Mesenchymal stem cell (in vitro differentiated cells and primary cell): ENCODE measurements at regions not wholly inside any gene's neighbourhood (a gene's known extent, or its start where the extent isn't known, plus 50 kb on each side); places are given as distances from the start of the nearest gene placed in this dataset.
"Not testable (repeated sequence)": the region's sequence is repeated elsewhere in the genome, so short reads cannot be mapped to it uniquely, and the experiment has no call there.

ENCODE experiments used
- DNase-seq: peaks from one replicate; pipeline ENCODE4 v3.0.0-alpha.2; 2013
- H2AFZ ChIP-seq: one replicate; pipeline ENCODE4 v1.6.1; 2013; ENCODE audit warnings: low read depth, mild to moderate bottlenecking, control low read depth, inconsistent platforms, low read length, moderate library complexity
- H2AK5ac ChIP-seq: 2 replicates; pipeline ENCODE4 v1.6.1; 2013; ENCODE audit warnings: low read length, moderate library complexity, mild to moderate bottlenecking, inconsistent platforms; ENCODE audit not compliant: severe bottlenecking
- H2BK120ac ChIP-seq: one replicate; pipeline ENCODE4 v1.6.1; 2013; ENCODE audit warnings: low read depth, mild to moderate bottlenecking, inconsistent platforms, low read length, moderate library complexity
- H2BK12ac ChIP-seq, 2 experiments: one replicate each; pipeline ENCODE4 v1.6.1; 2013; ENCODE audit warnings: inconsistent platforms in 2 of 2, low read length in 2 of 2, mild to moderate bottlenecking in 2 of 2, moderate library complexity in 2 of 2, control low read depth in 1 of 2
- H2BK15ac ChIP-seq: one replicate; pipeline ENCODE4 v1.6.1; 2013; ENCODE audit warnings: mild to moderate bottlenecking, low read depth, inconsistent platforms; ENCODE audit not compliant: poor library complexity, severe bottlenecking
- H2BK5ac ChIP-seq: 2 replicates; pipeline ENCODE4 v1.6.1; 2013; ENCODE audit warnings: low read depth, mild to moderate bottlenecking, low read length, control low read depth, inconsistent platforms; ENCODE audit not compliant: poor library complexity, severe bottlenecking
- H3K14ac ChIP-seq, 2 experiments: one replicate each; pipeline ENCODE4 v1.6.1; 2013; ENCODE audit warnings: inconsistent platforms in 2 of 2, low read length in 2 of 2, control low read depth in 1 of 2, mild to moderate bottlenecking in 1 of 2, moderate library complexity in 1 of 2
- H3K18ac ChIP-seq, 2 experiments: one replicate each; pipeline ENCODE4 v1.6.1; 2013; ENCODE audit warnings: inconsistent platforms in 2 of 2, low read length in 2 of 2, control low read depth in 1 of 2, low read depth in 1 of 2, mild to moderate bottlenecking in 1 of 2
- H3K23ac ChIP-seq, 2 experiments: one replicate each; pipeline ENCODE4 v1.6.1; 2013; ENCODE audit warnings: inconsistent platforms in 2 of 2, low read length in 2 of 2, mild to moderate bottlenecking in 2 of 2, moderate library complexity in 2 of 2, control low read depth in 1 of 2
- H3K27ac ChIP-seq: 2 replicates; pipeline ENCODE4 v1.5.1; 2013; ENCODE audit warnings: mild to moderate bottlenecking, moderate library complexity, low read length, control low read depth, inconsistent platforms; ENCODE audit not compliant: poor library complexity, severe bottlenecking
- H3K27me3 ChIP-seq, 2 experiments: 2 replicates each; pipeline versions ENCODE4 v1.6.1 to v1.7.0; 2013; ENCODE audit warnings: low read length in 2 of 2, mild to moderate bottlenecking in 2 of 2, moderate library complexity in 2 of 2, control low read depth in 1 of 2, inconsistent platforms in 1 of 2; ENCODE audit not compliant: control insufficient read depth in 1 of 2, insufficient read depth in 1 of 2
- H3K36me3 ChIP-seq, 2 experiments: 2 replicates each; pipeline versions ENCODE4 v1.6.1 to v1.7.0; 2013; ENCODE audit warnings: low read length in 2 of 2, control low read depth in 1 of 2, inconsistent platforms in 1 of 2, low read depth in 1 of 2, mild to moderate bottlenecking in 1 of 2; ENCODE audit not compliant: insufficient read depth in 2 of 2, control insufficient read depth in 1 of 2
- H3K4ac ChIP-seq, 2 experiments: one replicate each; pipeline ENCODE4 v1.6.1; 2013; ENCODE audit warnings: inconsistent platforms in 2 of 2, low read length in 2 of 2, mild to moderate bottlenecking in 2 of 2, moderate library complexity in 2 of 2, control low read depth in 1 of 2, low read depth in 1 of 2
- H3K4me1 ChIP-seq: 2 replicates; pipeline ENCODE4 v1.6.1; 2013; ENCODE audit warnings: low read depth, low read length, control low read depth; ENCODE audit not compliant: control insufficient read depth, insufficient read depth
- H3K4me2 ChIP-seq: 2 replicates; pipeline ENCODE4 v1.6.1; 2013; ENCODE audit warnings: low read length, mild to moderate bottlenecking, inconsistent platforms; ENCODE audit not compliant: poor library complexity, severe bottlenecking
- H3K4me3 ChIP-seq, 2 experiments: 2 replicates each; pipeline versions ENCODE4 v1.5.1 to v1.7.0; 2013; ENCODE audit warnings: low read length in 2 of 2, mild to moderate bottlenecking in 2 of 2, control low read depth in 1 of 2, low read depth in 1 of 2; ENCODE audit not compliant: insufficient read depth in 1 of 2
- H3K79me1 ChIP-seq: replicated peaks from 2 replicates; pipeline ENCODE4 v1.6.1; 2013; ENCODE audit warnings: mild to moderate bottlenecking, control low read depth, low read length, inconsistent platforms; ENCODE audit not compliant: poor library complexity, severe bottlenecking
- H3K9ac ChIP-seq: 2 replicates; pipeline ENCODE4 v1.7.0; 2013; ENCODE audit warnings: mild to moderate bottlenecking, low read length, moderate library complexity
- H3K9me3 ChIP-seq: 2 replicates; pipeline ENCODE4 v1.7.0; 2013; ENCODE audit warnings: mild to moderate bottlenecking, low read length; ENCODE audit not compliant: control insufficient read depth
- H4K8ac ChIP-seq: one replicate; pipeline ENCODE4 v1.6.1; 2013; ENCODE audit warnings: inconsistent platforms, mild to moderate bottlenecking, low read length, moderate library complexity
- H4K91ac ChIP-seq: one replicate; pipeline ENCODE4 v1.6.1; 2013; ENCODE audit warnings: mild to moderate bottlenecking, low read length, inconsistent platforms
- WGBS: methylation state at CpG from one replicate; pipeline ENCODE4 v1.1.7; 2013; ENCODE audit warnings: mixed read lengths; 5-methylcytosine and 5-hydroxymethylcytosine counted together

DNA sequence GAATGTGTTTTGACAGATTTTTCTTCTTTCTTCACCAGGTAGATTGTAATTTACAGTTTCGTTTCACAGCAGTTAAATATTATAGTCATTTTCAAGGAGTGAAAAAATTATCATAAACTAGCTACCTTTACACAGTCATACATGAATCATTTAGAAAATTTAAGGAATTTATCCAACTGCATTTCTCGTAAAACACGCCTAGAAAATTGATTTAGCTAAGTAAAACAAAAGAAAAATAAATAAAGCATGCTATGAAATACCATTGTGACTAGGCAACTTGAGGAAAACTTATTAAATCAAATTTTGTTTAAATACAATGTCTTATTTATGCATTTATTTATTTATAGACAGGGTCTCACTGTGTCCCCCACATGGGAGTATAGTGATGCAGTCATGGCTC, 109.9 kb upstream of the EMB start:
- no peak overlapping the region for H2BK15ac ChIP-seq
- no peak overlapping the region for H3K27ac ChIP-seq
- H3K36me3 ChIP-seq = no peaks in the 10 kb centered on the region
- H3K27me3 ChIP-seq = no peaks in the 10 kb centered on the region
- H4K8ac ChIP-seq = no peak overlapping the region
- no peak for DNase-seq
- no peak overlapping the region for H4K91ac ChIP-seq
- H3K9me3 ChIP-seq = no peaks in the 10 kb centered on the region
- no peak overlapping the region for H3K23ac ChIP-seq
- no peak overlapping the region for H2AK5ac ChIP-seq
- no peak overlapping the region for H3K9ac ChIP-seq
- H3K4me2 ChIP-seq = no peak overlapping the region
- H3K4me1 ChIP-seq = peaks cover 1% of the 10 kb centered on the region
- no peak overlapping the region for H2AFZ ChIP-seq
- no peak overlapping the region for H2BK5ac ChIP-seq
- no peak overlapping the region for H3K4ac ChIP-seq
- no peak overlapping the region for H3K18ac ChIP-seq
- WGBS = no CpG with 5 or more reads among the region's 3 CpGs
- H2BK12ac ChIP-seq = no peak overlapping the region
- no peaks in the 10 kb centered on the region for H3K79me1 ChIP-seq
- H3K14ac ChIP-seq = no peak overlapping the region
- H3K4me3 ChIP-seq = no peak overlapping the region
- H2BK120ac ChIP-seq = no peak overlapping the region

- H3K18ac ChIP-seq = no peak overlapping the region
- WGBS = 100% methylated on average over 1 of the region's 4 CpGs
- no peak overlapping the region for H2BK5ac ChIP-seq
- no peak overlapping the region for H3K4ac ChIP-seq
- H2BK15ac ChIP-seq = no peak overlapping the region
- peak overlapping the region; percentile 75 for H4K8ac ChIP-seq
- H3K79me1 ChIP-seq = no peaks in the 10 kb centered on the region
- DNase-seq = peak; percentile 6
- peaks cover 1% of the 10 kb centered on the region for H3K4me1 ChIP-seq
- H2BK120ac ChIP-seq = no peak overlapping the region
- H3K4me3 ChIP-seq = no peak overlapping the region
- no peak overlapping the region for H4K91ac ChIP-seq
- no peak overlapping the region for H2AFZ ChIP-seq
- no peak overlapping the region for H2BK12ac ChIP-seq
- no peak overlapping the region for H3K23ac ChIP-seq
- H2AK5ac ChIP-seq = no peak overlapping the region
- H3K14ac ChIP-seq = no peak overlapping the region
- no peaks in the 10 kb centered on the region for H3K9me3 ChIP-seq
- no peaks in the 10 kb centered on the region for H3K27me3 ChIP-seq
- H3K9ac ChIP-seq = no peak overlapping the region
- H3K27ac ChIP-seq = no peak overlapping the region
- no peaks in the 10 kb centered on the region for H3K36me3 ChIP-seq
- no peak overlapping the region for H3K4me2 ChIP-seq
Measured at GRCh38 chr5:50553560-50553984, 112.5 kb upstream of the EMB start.

DNA sequence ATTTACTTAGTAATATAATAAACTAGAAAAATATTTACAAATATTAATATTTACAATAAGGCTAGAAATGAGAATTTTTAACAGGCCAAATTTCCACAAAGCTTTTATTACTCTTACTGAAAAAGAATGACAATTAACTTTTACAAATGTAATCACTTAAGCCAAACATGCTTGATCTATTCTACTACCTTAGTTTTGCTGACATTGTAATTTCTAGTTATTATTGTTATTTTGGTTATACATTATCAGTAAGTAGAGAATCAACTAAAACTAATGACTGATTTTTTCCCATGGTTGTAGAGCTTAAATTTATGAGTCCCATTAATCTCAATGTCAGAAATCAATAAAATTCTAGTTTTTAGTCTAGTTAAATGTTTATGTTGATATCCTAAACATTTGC, 107.8 kb upstream of the PARP8 start:
- not testable (repeated sequence) for H2BK120ac ChIP-seq, H2AK5ac ChIP-seq, H2BK12ac ChIP-seq, H2AFZ ChIP-seq, H3K27me3 ChIP-seq, H3K36me3 ChIP-seq, H3K9me3 ChIP-seq, H3K79me1 ChIP-seq, H3K4me2 ChIP-seq, H3K23ac ChIP-seq, H3K4me3 ChIP-seq, H2BK5ac ChIP-seq, H4K8ac ChIP-seq, H3K4ac ChIP-seq, H3K9ac ChIP-seq, H4K91ac ChIP-seq, H3K4me1 ChIP-seq, H3K18ac ChIP-seq, DNase-seq, H2BK15ac ChIP-seq, H3K27ac ChIP-seq, H3K14ac ChIP-seq

DNA sequence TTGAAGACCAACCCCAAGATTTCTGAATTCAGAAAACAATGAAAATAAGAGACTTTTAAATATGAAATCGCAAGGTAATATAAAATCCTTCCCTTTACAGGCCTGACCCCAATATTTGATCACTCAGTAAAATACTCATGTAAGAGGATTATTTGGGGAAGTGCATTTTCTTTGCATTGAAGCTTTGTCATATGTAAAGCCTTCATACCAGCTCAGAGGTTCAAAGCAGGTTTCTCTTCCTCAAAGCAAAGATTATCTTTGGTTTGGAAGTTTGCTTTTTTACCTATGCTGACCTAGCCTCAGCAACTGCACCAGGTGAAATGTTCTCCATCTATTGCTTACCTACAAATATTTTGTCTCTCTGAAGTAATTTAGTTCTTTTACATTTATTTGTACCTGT, 106.5 kb upstream of the PARP8 start:
- WGBS = no CpG with 5 or more reads among the region's 1 CpG
- H3K36me3 ChIP-seq = no peaks in the 10 kb centered on the region
- H3K4ac ChIP-seq = no peak overlapping the region
- no peak overlapping the region for H3K27ac ChIP-seq
- no peaks in the 10 kb centered on the region for H3K4me1 ChIP-seq
- no peak overlapping the region for H4K91ac ChIP-seq
- no peak overlapping the region for H3K14ac ChIP-seq
- no peaks in the 10 kb centered on the region for H3K79me1 ChIP-seq
- H2BK5ac ChIP-seq = no peak overlapping the region
- no peak overlapping the region for H2BK120ac ChIP-seq
- no peak overlapping the region for H3K4me2 ChIP-seq
- no peak for DNase-seq
- H3K18ac ChIP-seq = no peak overlapping the region
- no peak overlapping the region for H2AK5ac ChIP-seq
- no peak overlapping the region for H3K4me3 ChIP-seq
- no peaks in the 10 kb centered on the region for H3K9me3 ChIP-seq
- H4K8ac ChIP-seq = no peak overlapping the region
- H3K27me3 ChIP-seq = no peaks in the 10 kb centered on the region
- H3K9ac ChIP-seq = no peak overlapping the region
- H2AFZ ChIP-seq = no peak overlapping the region
- no peak overlapping the region for H3K23ac ChIP-seq
- no peak overlapping the region for H2BK12ac ChIP-seq
- H2BK15ac ChIP-seq = no peak overlapping the region
